Neuronal stem cell (in vitro differentiated cells): ENCODE measurements at regions not wholly inside any gene's neighbourhood (a gene's known extent, or its start where the extent isn't known, plus 50 kb on each side); places are given as distances from the start of the nearest gene placed in this dataset.
A peak's percentile ranks its signal among the peaks of the same experiment; 100 is the strongest.

Experiments used
- DNase-seq: peaks from one replicate; pipeline ENCODE4 v3.0.0-alpha.2; 2013; ENCODE audit warnings: low spot score
- H2AFZ ChIP-seq: one replicate; pipeline ENCODE4 v1.6.1; 2013; ENCODE audit warnings: mild to moderate bottlenecking, low read length, inconsistent platforms
- H2AK5ac ChIP-seq: 2 replicates; pipeline ENCODE4 v1.6.1; 2013; ENCODE audit warnings: low read depth, mild to moderate bottlenecking, inconsistent platforms, low read length, moderate library complexity, mixed read lengths
- H2BK120ac ChIP-seq: 2 replicates; pipeline ENCODE4 v1.6.1; 2013; ENCODE audit warnings: low read depth, mild to moderate bottlenecking, inconsistent platforms, low read length, moderate library complexity, mixed read lengths
- H2BK12ac ChIP-seq: one replicate; pipeline ENCODE4 v1.6.1; 2013; ENCODE audit warnings: low read length, inconsistent platforms
- H2BK15ac ChIP-seq: 2 replicates; pipeline ENCODE4 v1.6.1; 2013; ENCODE audit warnings: mild to moderate bottlenecking, low read length, inconsistent platforms, mixed read lengths
- H2BK5ac ChIP-seq: one replicate; pipeline ENCODE4 v1.6.1; 2013; ENCODE audit warnings: inconsistent platforms, mild to moderate bottlenecking, low read length, moderate library complexity
- H3K14ac ChIP-seq: one replicate; pipeline ENCODE4 v1.6.1; 2013; ENCODE audit warnings: low read length, inconsistent platforms
- H3K18ac ChIP-seq: 2 replicates; pipeline ENCODE4 v1.6.1; 2013; ENCODE audit warnings: low read length, inconsistent platforms
- H3K23ac ChIP-seq: 2 replicates; pipeline ENCODE4 v1.6.1; 2013; ENCODE audit warnings: low read depth, mild to moderate bottlenecking, mixed read lengths, low read length, inconsistent platforms; ENCODE audit not compliant: poor library complexity
- H3K27ac ChIP-seq: replicated peaks from 3 replicates; pipeline ENCODE4 v1.5.1; 2013; ENCODE audit warnings: low read length, inconsistent platforms
- H3K27me3 ChIP-seq, 3 experiments: 2 replicates each; pipeline ENCODE4 v1.6.1; 2013; ENCODE audit warnings: low read length in 3 of 3, mild to moderate bottlenecking in 2 of 3, inconsistent platforms in 1 of 3, low read depth in 1 of 3, mixed read lengths in 1 of 3, moderate library complexity in 1 of 3; ENCODE audit not compliant: control insufficient read depth in 3 of 3, insufficient read depth in 3 of 3
- H3K36me3 ChIP-seq, 2 donors: replicated peaks in 1 of 2; 2 replicates each; pipeline ENCODE4 v1.6.1; 2013; ENCODE audit warnings: low read length in 2 of 2; ENCODE audit not compliant: control insufficient read depth in 2 of 2, insufficient read depth in 2 of 2
- H3K4ac ChIP-seq: 2 replicates; pipeline ENCODE4 v1.6.1; 2013; ENCODE audit warnings: inconsistent platforms, mild to moderate bottlenecking, low read length, moderate library complexity
- H3K4me1 ChIP-seq, 2 donors: 1 replicate in 1 of 2; 2 replicates in 1 of 2; pipeline ENCODE4 v1.6.1; 2013; ENCODE audit warnings: low read length in 2 of 2, low read depth in 1 of 2; ENCODE audit not compliant: control insufficient read depth in 2 of 2, insufficient read depth in 1 of 2
- H3K4me2 ChIP-seq: one replicate; pipeline ENCODE4 v1.6.1; 2013; ENCODE audit warnings: mild to moderate bottlenecking, low read length, inconsistent platforms; ENCODE audit not compliant: insufficient read depth, poor library complexity, severe bottlenecking
- H3K4me3 ChIP-seq, 2 donors: 2 replicates each; pipeline ENCODE4 v1.5.1; 2013; ENCODE audit warnings: low read length in 2 of 2, mild to moderate bottlenecking in 2 of 2, inconsistent platforms in 1 of 2, moderate library complexity in 1 of 2
- H3K79me1 ChIP-seq: one replicate; pipeline ENCODE4 v1.6.1; 2013; ENCODE audit warnings: low read depth, mild to moderate bottlenecking, inconsistent platforms, low read length, moderate library complexity
- H3K9ac ChIP-seq: one replicate; pipeline ENCODE4 v1.6.1; 2013; ENCODE audit warnings: mild to moderate bottlenecking, low read depth, low read length, inconsistent platforms; ENCODE audit not compliant: poor library complexity
- H3K9me3 ChIP-seq, 2 donors: replicated peaks in 1 of 2; 2 replicates each; pipeline versions ENCODE3 to v1.6.1; 2013; ENCODE audit warnings: low read length in 2 of 2, mild to moderate bottlenecking in 2 of 2, inconsistent platforms in 1 of 2, low read depth in 1 of 2, mixed read lengths in 1 of 2, moderate library complexity in 1 of 2; ENCODE audit not compliant: control insufficient read depth in 2 of 2, insufficient read depth in 1 of 2
- H4K8ac ChIP-seq: one replicate; pipeline ENCODE4 v1.6.1; 2013; ENCODE audit warnings: low read depth, mild to moderate bottlenecking, inconsistent platforms, low read length, moderate library complexity
- H4K91ac ChIP-seq: one replicate; pipeline ENCODE4 v1.6.1; 2013; ENCODE audit warnings: low read length, low read depth, mild to moderate bottlenecking, inconsistent platforms; ENCODE audit not compliant: poor library complexity
- WGBS, 2 donors: extraction: QIAGEN DNeasy Blood & Tissue Kit; methylation state at CpG; one replicate each; pipeline ENCODE4 v1.1.7; 2013; ENCODE audit warnings: missing lambda C conversion rate in 2 of 2, mixed read lengths in 1 of 2; ENCODE audit not compliant: insufficient read length in 2 of 2, insufficient replicate concordance in 1 of 2; ENCODE audit errors: extremely low coverage in 2 of 2; 5-methylcytosine and 5-hydroxymethylcytosine counted together

GRCh38 chrX:10726647-10727046 lies 106.3 kb upstream of the MID1 start:
- Histone ChIP-seq H2BK15ac (no peak overlapping the region), H3K9me3 (no peaks in the 10 kb centered on the region), H2BK5ac (no peak overlapping the region), H3K79me1 (no peaks in the 10 kb centered on the region), H3K14ac (no peak overlapping the region), H3K18ac (no peak overlapping the region), H3K23ac (no peak overlapping the region), H3K9ac (no peak overlapping the region), H3K4me3 (no peak overlapping the region), H3K27me3 (no peaks in the 10 kb centered on the region), H3K27ac (no peak overlapping the region), H3K36me3 (no peaks in the 10 kb centered on the region), H2BK12ac (no peak overlapping the region), H4K8ac (no peak overlapping the region), H4K91ac (no peak overlapping the region), H3K4ac (no peak overlapping the region), H3K4me2 (no peak overlapping the region), H2AFZ (no peak overlapping the region), H3K4me1 (peaks cover 2 to 9% of the 10 kb centered on the region in 2 donors), H2AK5ac (no peak overlapping the region), H2BK120ac (no peak overlapping the region)
- no CpG with 5 or more reads among the region's 3 CpGs for WGBS, 2 donors
- DNase-seq: no peak

DNA sequence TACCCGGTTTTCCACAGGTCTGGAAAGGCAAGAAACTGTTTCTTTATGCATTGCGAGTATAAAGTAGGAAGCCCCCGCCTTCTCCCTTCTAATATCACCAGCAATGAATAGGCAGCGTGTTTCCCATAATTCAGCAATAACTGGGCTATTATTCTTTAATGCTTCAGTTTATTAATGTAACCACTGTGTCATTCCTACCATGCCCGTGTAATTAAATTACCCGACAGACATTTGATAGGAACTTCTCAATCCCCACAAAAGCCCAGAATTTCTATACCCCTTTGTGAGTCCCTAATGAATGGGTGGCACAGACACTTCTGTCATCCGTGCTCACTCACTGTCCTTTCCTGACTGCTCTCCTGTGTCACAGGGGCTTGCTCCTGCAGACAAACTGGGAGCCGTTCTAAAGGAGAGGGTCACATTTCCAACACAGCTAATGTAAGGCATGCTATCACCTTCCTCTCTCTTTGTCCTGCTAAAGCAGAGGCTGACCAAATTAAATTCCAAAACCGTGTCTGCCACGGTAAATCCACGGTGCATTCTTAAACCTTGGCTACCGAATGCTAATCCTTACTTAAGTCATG lies 108.5 kb upstream of the MID1 start:
- Histone ChIP-seq H3K14ac (no peak overlapping the region), H2BK12ac (no peak overlapping the region), H3K4me1 (peaks cover 2 to 9% of the 10 kb centered on the region in 2 donors), H3K9me3 (no peaks in the 10 kb centered on the region), H3K4ac (no peak overlapping the region), H4K8ac (no peak overlapping the region), H3K9ac (no peak overlapping the region), H3K36me3 (no peaks in the 10 kb centered on the region), H3K23ac (no peak overlapping the region), H3K27ac (peak overlapping the region; percentile 46), H3K79me1 (no peaks in the 10 kb centered on the region), H2BK120ac (no peak overlapping the region), H3K4me2 (no peak overlapping the region), H3K18ac (no peak overlapping the region), H2AK5ac (no peak overlapping the region), H3K4me3 (no peak overlapping the region), H2BK5ac (no peak overlapping the region), H3K27me3 (no peaks in the 10 kb centered on the region), H4K91ac (no peak overlapping the region), H2BK15ac (no peak overlapping the region), H2AFZ (peak overlapping the region; percentile 51)
- no CpG with 5 or more reads among the region's 12 CpGs for WGBS, 2 donors
- DNase-seq: no peak

- no peak overlapping the region for H3K4me2 ChIP-seq
- no peak overlapping the region for H2BK120ac ChIP-seq
- H3K18ac ChIP-seq: no peak overlapping the region
- no peak overlapping the region for H3K27ac ChIP-seq
- no peak overlapping the region for H4K8ac ChIP-seq
- H3K4me1 ChIP-seq: peaks cover 5 to 27% of the 10 kb centered on the region in 2 donors
- no peak for DNase-seq
- H3K27me3 ChIP-seq: no peaks in the 10 kb centered on the region
- WGBS, 2 donors: no CpG with 5 or more reads among the region's 1 CpG
- no peak overlapping the region for H4K91ac ChIP-seq
- H3K4ac ChIP-seq: no peak overlapping the region
- no peak overlapping the region for H3K14ac ChIP-seq
- no peak overlapping the region for H2BK15ac ChIP-seq
- no peaks in the 10 kb centered on the region for H3K9me3 ChIP-seq
- no peaks in the 10 kb centered on the region for H3K36me3 ChIP-seq
- H2BK12ac ChIP-seq: no peak overlapping the region
- no peak overlapping the region for H2AFZ ChIP-seq
- no peaks in the 10 kb centered on the region for H3K79me1 ChIP-seq
- H3K4me3 ChIP-seq: no peak overlapping the region
- no peak overlapping the region for H3K9ac ChIP-seq
- no peak overlapping the region for H2AK5ac ChIP-seq
- no peak overlapping the region for H3K23ac ChIP-seq
- H2BK5ac ChIP-seq: no peak overlapping the region
Observed at GRCh38 chrX:10739426-10739825, 119.0 kb upstream of the MID1 start.

DNA sequence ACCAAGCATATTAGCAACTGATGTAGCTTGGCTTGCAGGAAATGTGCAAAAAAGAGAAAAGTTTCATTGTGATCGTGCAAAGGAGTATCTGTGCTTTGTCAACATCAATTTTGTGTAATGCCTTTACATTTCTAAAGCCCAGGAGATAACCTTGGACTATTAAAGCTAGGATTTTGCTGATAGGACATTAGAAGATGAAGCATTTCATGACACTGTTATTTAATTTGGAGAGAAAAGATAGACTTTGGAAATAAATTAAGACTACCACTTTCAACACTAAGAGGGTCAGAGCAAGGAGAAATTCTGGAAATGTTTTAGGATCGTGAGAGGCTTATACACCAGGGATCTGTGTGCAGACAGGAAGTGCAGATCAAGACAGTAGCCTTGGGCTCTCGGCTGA lies 120.6 kb upstream of the MID1 start:
- Histone ChIP-seq H2BK120ac (no peak overlapping the region), H4K8ac (no peak overlapping the region), H3K9me3 (no peaks in the 10 kb centered on the region), H2AFZ (no peak overlapping the region), H2BK12ac (no peak overlapping the region), H4K91ac (no peak overlapping the region), H2BK5ac (no peak overlapping the region), H3K27me3 (no peaks in the 10 kb centered on the region), H2BK15ac (no peak overlapping the region), H3K9ac (no peak overlapping the region), H2AK5ac (no peak overlapping the region), H3K18ac (no peak overlapping the region), H3K14ac (no peak overlapping the region), H3K4me1 (peaks cover 6 to 37% of the 10 kb centered on the region in 2 donors), H3K23ac (no peak overlapping the region), H3K79me1 (no peaks in the 10 kb centered on the region), H3K36me3 (no peaks in the 10 kb centered on the region), H3K4me2 (no peak overlapping the region), H3K4me3 (no peak overlapping the region), H3K27ac (no peak overlapping the region), H3K4ac (no peak overlapping the region)
- DNase-seq: no peak
- WGBS, 2 donors: no CpG with 5 or more reads among the region's 3 CpGs
